GM18873 (cell line): ENCODE measurements at regions not wholly inside any gene's neighbourhood (a gene's known extent, or its start where the extent isn't known, plus 50 kb on each side); places are given as distances from the start of the nearest gene placed in this dataset.

Experiments used
- ATAC-seq: cut with Tn5 transposase; IDR thresholded peaks from one replicate; pipeline ENCODE4 v1.9.1; 2021; ENCODE audit warnings: mild to moderate bottlenecking, moderate library complexity, moderate number of reproducible peaks; ENCODE audit not compliant: unreplicated experiment, low FRiP score

- ATAC-seq = no peak
Measured at GRCh38 chr2:225158360-225158759, 116.1 kb upstream of the DOCK10 start.

GRCh38 chr2:225156853-225157451 is 114.7 kb upstream of the DOCK10 start:
- no peak for ATAC-seq

GRCh38 chr2:225140723-225141122 is 98.5 kb upstream of the DOCK10 start:
- no peak for ATAC-seq

GRCh38 chr2:225137971-225138370 is 95.7 kb upstream of the DOCK10 start:
- no peak for ATAC-seq

GRCh38 chr2:225136552-225136951 is 94.3 kb upstream of the DOCK10 start:
- no peak for ATAC-seq

GRCh38 chr2:225131898-225132297 is 89.6 kb upstream of the DOCK10 start:
- ATAC-seq = no peak

- ATAC-seq = no peak
Measured at GRCh38 chr2:225130093-225130492, 87.8 kb upstream of the DOCK10 start.

- ATAC-seq = no peak
Measured at GRCh38 chr2:225124311-225125017, 82.2 kb upstream of the DOCK10 start.

DNA sequence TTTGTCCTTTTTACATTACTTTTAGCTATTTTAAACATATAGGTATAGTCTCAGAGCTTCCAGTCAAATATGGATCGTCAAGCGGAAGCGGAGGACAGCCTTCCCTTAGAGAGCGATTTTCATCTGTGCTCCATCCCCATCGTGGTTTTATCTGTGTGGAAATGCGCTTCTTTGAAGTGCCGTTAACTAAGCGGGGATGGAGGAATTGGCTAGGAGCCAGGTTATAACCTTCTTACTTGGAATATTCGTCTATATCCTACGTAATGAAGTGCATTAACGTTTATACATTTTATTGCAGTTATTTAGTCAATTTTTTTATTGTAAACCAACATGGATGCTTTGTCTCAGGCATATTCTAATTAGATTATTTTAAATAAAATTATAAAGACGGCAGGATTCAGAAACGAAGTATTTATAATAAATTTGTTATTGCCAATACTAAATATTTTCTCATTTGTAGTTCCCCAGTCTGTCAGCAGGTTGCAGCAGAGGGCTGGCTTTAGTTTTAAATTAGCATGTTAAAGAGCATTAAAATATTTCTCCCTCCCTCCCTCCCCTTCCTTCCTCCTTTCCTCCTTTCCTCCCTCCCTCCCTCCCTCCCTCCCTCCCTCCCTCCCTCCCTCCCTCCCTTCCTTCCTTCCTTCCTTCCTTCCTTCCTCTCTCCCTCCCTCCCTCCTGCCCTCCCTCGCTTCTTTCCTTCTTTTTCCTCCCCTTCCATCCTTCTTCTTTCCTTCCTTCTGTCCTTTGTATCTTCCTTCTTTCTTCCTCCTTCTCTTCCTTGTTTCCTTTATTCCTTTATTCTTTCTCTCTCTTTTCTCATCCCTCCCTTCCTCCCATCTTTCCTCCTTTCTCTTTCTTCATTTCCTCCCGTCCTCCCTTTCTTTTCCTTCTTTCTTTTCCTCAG is 80.6 kb upstream of the DOCK10 start:
- ATAC-seq = no peak

- no peak for ATAC-seq
Measured at GRCh38 chr2:225122007-225122406, 79.7 kb upstream of the DOCK10 start.

- no peak for ATAC-seq
Measured at GRCh38 chr2:225120186-225120585, 77.9 kb upstream of the DOCK10 start.

- no peak for ATAC-seq
Measured at GRCh38 chr2:225117051-225117716, 74.9 kb upstream of the DOCK10 start.

DNA sequence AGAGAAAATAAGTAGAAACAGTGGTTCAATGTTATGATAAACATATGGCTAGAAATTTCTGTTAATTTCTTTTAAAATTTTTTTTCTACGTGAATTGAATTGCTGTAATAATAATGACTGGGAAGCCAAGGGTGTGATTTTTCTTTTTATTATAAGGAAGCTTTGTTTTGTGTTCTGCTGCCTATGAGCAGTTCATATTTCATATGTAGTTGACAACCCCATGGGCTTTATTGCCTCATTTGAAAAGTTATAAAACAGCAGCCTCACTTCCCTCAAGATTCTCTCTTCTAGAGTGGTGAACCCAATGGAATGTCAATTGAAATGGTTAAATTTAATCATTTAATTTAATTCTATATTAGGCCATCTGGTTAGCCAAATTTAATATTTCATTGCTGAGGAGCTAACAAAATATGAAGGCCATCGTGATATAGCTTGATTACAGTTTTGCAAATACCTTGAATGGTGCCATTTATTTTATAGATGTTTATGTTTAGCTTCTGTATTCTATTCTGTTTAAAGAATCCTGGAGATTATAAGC is 72.6 kb upstream of the DOCK10 start:
- ATAC-seq = no peak

DNA sequence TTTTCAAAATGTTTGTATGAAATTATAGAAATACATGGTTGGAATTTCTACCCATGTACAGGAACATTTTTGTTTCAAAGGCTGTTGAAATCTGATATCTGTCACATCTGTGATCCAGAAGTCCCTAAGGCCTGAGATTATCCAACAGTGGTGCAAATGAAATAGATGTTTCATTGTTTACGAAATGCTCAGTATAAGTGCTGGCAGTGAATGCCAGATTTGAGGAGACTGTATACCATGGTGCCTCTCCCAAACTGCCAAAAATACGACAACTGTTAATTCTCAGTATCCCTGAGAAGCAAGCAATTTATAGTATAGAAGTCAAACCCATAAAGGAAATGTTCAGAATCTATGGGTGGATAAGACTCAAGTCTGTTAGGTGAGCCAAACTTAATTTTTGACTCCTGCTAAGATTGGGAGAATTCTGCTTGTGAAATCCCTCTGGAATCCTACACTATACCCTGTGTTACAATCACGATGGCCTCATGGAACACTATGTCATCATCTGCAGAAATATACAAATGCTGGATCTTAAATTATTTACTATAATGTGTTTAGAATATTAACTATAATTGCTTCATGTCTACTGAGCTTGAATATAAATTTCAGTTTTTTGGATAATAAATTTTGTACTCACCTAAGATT is 71.2 kb upstream of the DOCK10 start:
- ATAC-seq = no peak

DNA sequence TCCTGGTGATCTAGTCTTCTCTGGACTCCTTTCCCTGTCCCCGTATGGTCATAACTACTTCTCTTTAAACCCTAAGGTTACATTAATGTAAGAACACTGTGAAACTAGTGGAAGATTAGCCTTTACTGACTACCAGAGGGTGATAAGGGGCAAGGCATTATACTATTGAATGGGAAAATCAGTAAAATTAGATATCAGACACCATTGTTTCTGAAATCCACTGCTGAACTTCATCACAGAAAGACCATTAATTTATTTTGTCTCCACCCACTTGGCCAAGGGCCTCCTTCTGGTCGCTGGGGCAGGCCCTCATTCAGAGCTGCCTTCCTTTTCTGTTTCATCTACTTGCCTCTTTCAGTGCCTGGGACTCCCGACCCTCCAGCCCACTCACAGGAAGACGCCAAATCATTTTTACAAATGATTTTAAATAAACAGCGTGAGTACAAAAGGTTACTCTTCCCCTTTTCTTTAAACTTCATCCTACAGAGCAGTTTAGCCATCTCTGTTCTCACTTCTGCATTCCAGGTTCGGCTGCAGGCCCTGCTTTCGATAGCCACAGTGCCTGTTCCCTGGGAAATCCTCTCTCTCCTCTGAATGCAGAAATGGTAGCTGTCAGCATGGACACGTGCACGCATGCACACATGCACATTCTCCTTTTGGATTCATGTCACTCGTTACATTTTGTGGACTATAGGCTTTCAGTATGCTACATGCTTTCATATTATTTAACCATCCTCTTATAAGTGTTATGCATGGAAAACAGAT is 70.3 kb upstream of the DOCK10 start:
- ATAC-seq = no peak

GRCh38 chr2:225108805-225109204 is 66.5 kb upstream of the DOCK10 start:
- no peak for ATAC-seq

DNA sequence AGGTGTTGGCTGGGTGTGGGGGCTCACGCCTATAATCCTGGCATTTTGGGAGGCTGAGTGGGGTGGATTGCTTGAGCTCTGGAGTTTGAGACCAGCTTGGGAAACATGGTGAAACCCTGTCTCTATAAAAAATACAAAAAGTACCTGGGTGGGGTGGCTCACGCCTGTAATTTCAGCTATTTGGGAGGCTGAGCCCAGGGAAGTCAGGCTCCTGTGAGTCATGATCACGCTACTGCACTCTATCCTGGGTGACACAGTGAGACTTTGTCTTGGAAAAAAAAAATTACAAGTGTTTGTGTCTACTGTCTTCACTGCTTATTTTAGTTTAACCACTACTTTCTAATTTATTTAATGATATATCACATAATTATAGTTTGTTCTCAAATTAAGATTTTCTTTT is 62.7 kb upstream of the DOCK10 start:
- ATAC-seq = no peak

GRCh38 chr2:225104321-225104720 is 62.1 kb upstream of the DOCK10 start:
- no peak for ATAC-seq

DNA sequence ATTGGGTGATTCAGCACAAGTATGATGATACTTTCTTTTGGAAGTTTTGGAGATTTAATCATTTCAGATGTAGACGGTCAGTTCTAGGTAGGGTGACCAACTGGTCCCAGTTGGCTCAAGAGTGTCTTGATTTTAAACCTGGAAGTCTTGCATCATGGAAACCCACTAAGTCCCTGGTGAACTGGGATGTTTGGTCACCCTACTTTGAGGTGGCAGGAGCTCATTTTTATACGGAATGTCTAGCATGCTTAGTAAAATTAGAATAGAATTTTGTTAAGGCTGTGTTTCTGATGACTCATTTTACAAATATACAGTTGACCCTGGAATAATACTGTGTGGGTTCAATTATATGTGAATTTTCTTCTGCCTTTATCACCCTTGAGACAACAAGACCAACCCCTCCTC is 61.5 kb upstream of the DOCK10 start:
- no peak for ATAC-seq
